Ramos (cell line): ENCODE measurements at regions not wholly inside any gene's neighbourhood (a gene's known extent, or its start where the extent isn't known, plus 50 kb on each side); places are given as distances from the start of the nearest gene placed in this dataset.

Experiments
- in situ Hi-C: fragments of 300-500 bp; cut with MboI; formaldehyde crosslinking; loops from one replicate; pipeline ENCODE4 v1.14.3; 2022; ENCODE audit warnings: low sequenced_read_pairs; ENCODE audit not compliant: unreplicated experiment

GRCh38 chr1:157371221-157371620 is 181.1 kb downstream of the FCRL5 start:
- in situ Hi-C loops: loop anchor here (25.0 kb wide), 1 partner anchor 566 kb away; no protein-coding TSS in a partner anchor

GRCh38 chr1:157370698-157371097 is 181.6 kb downstream of the FCRL5 start:
- in situ Hi-C loops: loop anchor here (25.0 kb wide), 1 partner anchor 567 kb away; no protein-coding TSS in a partner anchor

GRCh38 chr1:157369808-157370521 is 182.3 kb downstream of the FCRL5 start:
- in situ Hi-C loops: loop anchor here (5.0 to 25.0 kb wide), 2 partner anchors 122 to 567 kb away; no protein-coding TSS in a partner anchor

- in situ Hi-C loops: loop anchor here (5.0 to 25.0 kb wide), 2 partner anchors 123 to 568 kb away; no protein-coding TSS in a partner anchor
Measured at GRCh38 chr1:157368941-157369340, 183.4 kb downstream of the FCRL5 start.

GRCh38 chr1:157368363-157368762 is 184.0 kb downstream of the FCRL5 start:
- in situ Hi-C loops: loop anchor here (5.0 to 25.0 kb wide), 2 partner anchors 124 to 569 kb away; no protein-coding TSS in a partner anchor

- in situ Hi-C loops: loop anchor here (5.0 to 25.0 kb wide), 2 partner anchors 124 to 569 kb away; no protein-coding TSS in a partner anchor
Measured at GRCh38 chr1:157367870-157368269, 184.4 kb downstream of the FCRL5 start.

- in situ Hi-C loops: loop anchor here (5.0 to 25.0 kb wide), 2 partner anchors 125 to 570 kb away; no protein-coding TSS in a partner anchor
Measured at GRCh38 chr1:157367091-157367739, 185.1 kb downstream of the FCRL5 start.

GRCh38 chr1:157364612-157365011 is 187.7 kb downstream of the FCRL5 start:
- in situ Hi-C loops: loop anchor here (5.0 to 25.0 kb wide), 2 partner anchors 128 to 573 kb away; no protein-coding TSS in a partner anchor

GRCh38 chr1:157363660-157364140 is 188.6 kb downstream of the FCRL5 start:
- in situ Hi-C loops: loop anchor here (25.0 kb wide), 1 partner anchor 574 kb away; no protein-coding TSS in a partner anchor

GRCh38 chr1:157360023-157360390 is 192.3 kb downstream of the FCRL5 start:
- in situ Hi-C loops: loop anchor here (25.0 kb wide), 1 partner anchor 577 kb away; no protein-coding TSS in a partner anchor

GRCh38 chr1:157359314-157360022 is 192.8 kb downstream of the FCRL5 start:
- in situ Hi-C loops: loop anchor here (25.0 kb wide), 1 partner anchor 578 kb away; no protein-coding TSS in a partner anchor

- in situ Hi-C loops: loop anchor here (25.0 kb wide), 1 partner anchor 580 kb away; no protein-coding TSS in a partner anchor
Measured at GRCh38 chr1:157357111-157357510, 195.2 kb downstream of the FCRL5 start.

- in situ Hi-C loops: loop anchor here (25.0 kb wide), 1 partner anchor 581 kb away; no protein-coding TSS in a partner anchor
Measured at GRCh38 chr1:157356601-157357000, 195.7 kb downstream of the FCRL5 start.

GRCh38 chr1:157353546-157353945 is 198.8 kb downstream of the FCRL5 start:
- in situ Hi-C loops: loop anchor here (25.0 kb wide), 1 partner anchor 584 kb away; no protein-coding TSS in a partner anchor

- in situ Hi-C loops: loop anchor here (25.0 kb wide), 1 partner anchor 584 kb away; no protein-coding TSS in a partner anchor
Measured at GRCh38 chr1:157352817-157353408, 199.4 kb downstream of the FCRL5 start.

GRCh38 chr1:157352216-157352615 is 200.1 kb downstream of the FCRL5 start:
- in situ Hi-C loops: loop anchor here (25.0 kb wide), 1 partner anchor 585 kb away; no protein-coding TSS in a partner anchor

- in situ Hi-C loops: loop anchor here (25.0 kb wide), 1 partner anchor 586 kb away; no protein-coding TSS in a partner anchor
Measured at GRCh38 chr1:157351800-157352199, 200.5 kb downstream of the FCRL5 start.

GRCh38 chr1:157348538-157349480 is 203.5 kb downstream of the FCRL5 start:
- in situ Hi-C loops: no loop called here
